PFSK-1 (cell line): ENCODE measurements at regions not wholly inside any gene's neighbourhood (a gene's known extent, or its start where the extent isn't known, plus 50 kb on each side); places are given as distances from the start of the nearest gene placed in this dataset.

Source experiments
- SIN3A ChIP-seq: IDR thresholded peaks from 2 replicates; pipeline ENCODE4 v1.6.1; 2012; ENCODE audit warnings: mild to moderate bottlenecking, low read length, moderate library complexity, borderline replicate concordance; ENCODE audit not compliant: insufficient read depth
- TAF1 ChIP-seq: IDR thresholded peaks from 2 replicates; pipeline ENCODE4 v1.6.1; 2012; ENCODE audit warnings: low read length, control low read depth, borderline replicate concordance; ENCODE audit not compliant: insufficient read depth
- TF ChIP-seq, protein P1 (sequence below), 2 experiments: IDR thresholded peaks; 2 replicates each; pipeline versions ENCODE4 v1.6.1 to v1.8.0; 2011 to 2012; ENCODE audit warnings: low read depth in 2 of 2, low read length in 2 of 2, control low read depth in 1 of 2, inconsistent platforms in 1 of 2, mild to moderate bottlenecking in 1 of 2, moderate library complexity in 1 of 2; ENCODE audit not compliant: insufficient read depth in 1 of 2

DNA sequence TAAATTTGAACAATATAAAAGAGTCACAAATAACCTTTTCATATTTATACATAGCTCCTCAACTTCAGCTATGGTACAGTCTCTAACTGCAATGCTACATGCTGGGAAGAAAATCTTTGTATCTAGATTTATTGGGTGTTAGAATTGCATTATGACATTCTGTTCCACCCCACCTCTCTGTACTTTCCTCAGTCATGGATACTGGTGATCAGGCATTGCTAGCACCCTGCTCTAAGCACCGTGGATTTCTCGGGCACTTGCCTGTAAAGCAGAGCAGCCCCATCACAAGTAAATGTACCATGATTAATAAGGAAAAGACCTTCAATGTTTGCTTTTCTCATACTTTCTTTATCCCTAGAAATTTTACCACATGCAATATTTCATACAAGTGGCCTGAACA lies 1028.9 kb upstream of the INTU start:
- TF ChIP-seq TAF1 (no peak), SIN3A (no peak)
- TF ChIP-seq, protein P1, sequence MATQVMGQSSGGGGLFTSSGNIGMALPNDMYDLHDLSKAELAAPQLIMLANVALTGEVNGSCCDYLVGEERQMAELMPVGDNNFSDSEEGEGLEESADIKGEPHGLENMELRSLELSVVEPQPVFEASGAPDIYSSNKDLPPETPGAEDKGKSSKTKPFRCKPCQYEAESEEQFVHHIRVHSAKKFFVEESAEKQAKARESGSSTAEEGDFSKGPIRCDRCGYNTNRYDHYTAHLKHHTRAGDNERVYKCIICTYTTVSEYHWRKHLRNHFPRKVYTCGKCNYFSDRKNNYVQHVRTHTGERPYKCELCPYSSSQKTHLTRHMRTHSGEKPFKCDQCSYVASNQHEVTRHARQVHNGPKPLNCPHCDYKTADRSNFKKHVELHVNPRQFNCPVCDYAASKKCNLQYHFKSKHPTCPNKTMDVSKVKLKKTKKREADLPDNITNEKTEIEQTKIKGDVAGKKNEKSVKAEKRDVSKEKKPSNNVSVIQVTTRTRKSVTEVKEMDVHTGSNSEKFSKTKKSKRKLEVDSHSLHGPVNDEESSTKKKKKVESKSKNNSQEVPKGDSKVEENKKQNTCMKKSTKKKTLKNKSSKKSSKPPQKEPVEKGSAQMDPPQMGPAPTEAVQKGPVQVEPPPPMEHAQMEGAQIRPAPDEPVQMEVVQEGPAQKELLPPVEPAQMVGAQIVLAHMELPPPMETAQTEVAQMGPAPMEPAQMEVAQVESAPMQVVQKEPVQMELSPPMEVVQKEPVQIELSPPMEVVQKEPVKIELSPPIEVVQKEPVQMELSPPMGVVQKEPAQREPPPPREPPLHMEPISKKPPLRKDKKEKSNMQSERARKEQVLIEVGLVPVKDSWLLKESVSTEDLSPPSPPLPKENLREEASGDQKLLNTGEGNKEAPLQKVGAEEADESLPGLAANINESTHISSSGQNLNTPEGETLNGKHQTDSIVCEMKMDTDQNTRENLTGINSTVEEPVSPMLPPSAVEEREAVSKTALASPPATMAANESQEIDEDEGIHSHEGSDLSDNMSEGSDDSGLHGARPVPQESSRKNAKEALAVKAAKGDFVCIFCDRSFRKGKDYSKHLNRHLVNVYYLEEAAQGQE (IDR thresholded peaks at IDR 0.05; ENCODE audit: insufficient read depth in 1 of 2, low read depth in 2 of 2, low read length in 2 of 2): no peak
